GM12891 (cell line): ENCODE measurements at regions not wholly inside any gene's neighbourhood (a gene's known extent, or its start where the extent isn't known, plus 50 kb on each side); places are given as distances from the start of the nearest gene placed in this dataset.

Source experiments
- DNase-seq: peaks from one replicate; pipeline ENCODE4 v3.0.0; 2011; ENCODE audit warnings: low spot score; ENCODE audit not compliant: insufficient read length
- FAIRE-seq: peaks from 2 replicates; lab custom pipeline; 2011; peaks lifted over from hg19 to GRCh38; lab: Jason Lieb, UNC
- PAX5 ChIP-seq: IDR thresholded peaks from 2 replicates; pipeline ENCODE4 v1.6.1; 2011; ENCODE audit warnings: low read length, moderate library complexity, mild to moderate bottlenecking; ENCODE audit not compliant: insufficient read depth, severe bottlenecking
- POLR2A ChIP-seq: IDR thresholded peaks from 2 replicates; pipeline ENCODE4 v1.6.1; 2011; ENCODE audit warnings: low read depth, low read length, control low read depth
- POLR2AphosphoS5 ChIP-seq: IDR thresholded peaks from 2 replicates; pipeline ENCODE4 v1.6.1; 2011; ENCODE audit warnings: low read depth, low read length, control low read depth
- POU2F2 ChIP-seq: IDR thresholded peaks from 2 replicates; pipeline ENCODE4 v1.6.1; 2011; ENCODE audit warnings: low read depth, mild to moderate bottlenecking, control low read depth, low read length, moderate library complexity
- SPI1 ChIP-seq: IDR thresholded peaks from 2 replicates; pipeline ENCODE4 v1.6.1; 2011; ENCODE audit warnings: low read depth, low read length, control low read depth
- TAF1 ChIP-seq: IDR thresholded peaks from 2 replicates; pipeline ENCODE4 v1.6.1; 2011; ENCODE audit warnings: low read depth, low read length, control low read depth

- FAIRE-seq (no peak), DNase-seq (no peak)
- no peak for TF ChIP-seq TAF1
- TF ChIP-seq POLR2AphosphoS5: no peak
- TF ChIP-seq SPI1: no peak
- TF ChIP-seq POLR2A: no peak
- TF ChIP-seq POU2F2: no peak
- no peak for TF ChIP-seq PAX5
These were observed 819.9 kb upstream of the GRAMD2B start for GRCh38 chr5:125603321-125603720.

DNA sequence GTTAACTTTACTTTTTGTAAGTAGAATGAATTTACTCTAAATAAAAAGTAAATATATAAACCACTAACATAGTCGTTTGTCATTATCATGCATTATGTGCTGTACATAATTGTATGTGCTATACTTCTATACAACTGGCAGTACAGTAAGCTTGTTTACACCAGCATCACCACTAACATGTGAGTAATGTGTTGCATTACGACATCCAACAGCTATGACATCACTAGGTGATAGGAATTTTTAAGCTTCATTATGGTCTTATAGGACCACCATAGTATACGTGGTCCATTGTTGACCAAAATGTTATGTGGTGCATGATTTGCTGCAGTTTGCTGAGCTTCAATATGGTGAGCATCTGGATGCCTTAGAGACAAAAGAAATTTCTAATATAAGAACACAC, 819.1 kb upstream of the GRAMD2B start:
- no peak for DNase-seq
- FAIRE-seq: no peak
- TF ChIP-seq SPI1 (no peak), POU2F2 (no peak), POLR2A (no peak), PAX5 (no peak), TAF1 (no peak), POLR2AphosphoS5 (no peak)

DNA sequence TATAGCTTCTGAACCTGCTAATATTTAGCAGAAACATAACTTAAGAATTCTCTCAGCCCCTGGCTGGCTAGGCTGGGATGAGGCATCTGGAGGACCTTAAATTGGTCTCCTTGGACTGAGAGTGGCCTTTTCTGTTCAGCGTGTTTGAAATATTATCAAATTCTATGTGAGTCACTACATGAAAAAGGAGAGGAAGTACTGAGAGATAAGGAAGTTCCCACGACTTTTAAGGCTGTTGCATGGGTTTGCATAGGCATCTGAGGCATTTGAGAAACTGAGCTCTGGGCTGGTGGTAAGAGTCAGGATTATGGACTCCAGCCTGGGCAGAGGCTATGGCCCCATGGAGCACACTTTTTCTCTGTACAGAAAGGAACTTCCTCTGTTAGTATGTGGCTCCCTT, 816.2 kb upstream of the GRAMD2B start:
- no peak for FAIRE-seq

DNA sequence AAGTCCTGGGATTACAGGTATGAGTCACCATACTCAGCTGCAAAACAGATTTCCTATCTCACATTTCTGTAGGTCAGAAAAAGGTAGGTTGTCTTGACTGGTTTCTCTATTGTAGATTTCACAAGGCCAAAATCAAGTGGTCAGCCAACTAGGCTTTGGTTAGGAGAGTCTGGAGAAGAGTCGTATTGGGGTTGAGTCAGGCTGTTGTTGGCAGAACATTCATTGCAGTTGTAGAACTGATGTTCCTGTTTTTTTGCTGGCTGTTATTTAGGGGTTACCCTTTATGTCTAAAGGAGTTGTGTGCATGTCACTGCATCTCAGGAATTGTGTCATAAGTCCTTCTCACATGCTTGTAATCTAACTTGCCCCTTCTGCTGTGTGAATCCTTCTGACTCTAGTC, 814.2 kb upstream of the GRAMD2B start:
- no peak for FAIRE-seq
- TF ChIP-seq PAX5: no peak
- TF ChIP-seq POU2F2: no peak
- TF ChIP-seq POLR2AphosphoS5: no peak
- no peak for TF ChIP-seq TAF1
- no peak for TF ChIP-seq POLR2A
- no peak for TF ChIP-seq SPI1
- no peak for DNase-seq

More for the DNA sequence above, 816.2 kb upstream of the GRAMD2B start:
- no peak for DNase-seq
- TF ChIP-seq TAF1: no peak
- TF ChIP-seq PAX5: no peak
- TF ChIP-seq POLR2A: no peak
- no peak for TF ChIP-seq POLR2AphosphoS5
- no peak for TF ChIP-seq POU2F2
- no peak for TF ChIP-seq SPI1

- TF ChIP-seq SPI1 (no peak), POU2F2 (no peak), TAF1 (no peak), POLR2AphosphoS5 (no peak), POLR2A (no peak), PAX5 (no peak)
- DNase-seq (no peak), FAIRE-seq (no peak)
These were observed 812.3 kb upstream of the GRAMD2B start for GRCh38 chr5:125610892-125611291.

DNA sequence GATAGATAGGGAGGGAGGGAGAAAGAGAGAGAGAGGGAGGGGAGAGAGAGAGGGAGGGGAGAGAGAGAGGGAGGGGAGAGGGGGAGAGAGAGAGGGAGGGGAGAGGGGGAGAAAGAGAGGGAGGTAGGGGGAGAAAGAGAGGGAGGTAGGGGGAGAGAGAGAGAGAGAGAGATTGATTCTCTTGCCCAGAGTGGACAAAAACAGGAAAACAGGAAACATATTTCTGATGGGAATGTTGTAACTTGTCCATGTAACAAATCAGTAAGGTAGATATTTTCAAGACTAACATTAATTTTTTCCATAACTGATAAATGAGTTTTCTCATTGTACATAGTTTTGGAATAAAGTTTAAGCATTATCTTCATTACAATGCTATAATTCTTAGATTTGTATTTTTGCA, 811.7 kb upstream of the GRAMD2B start:
- FAIRE-seq (no peak), DNase-seq (no peak)
- no peak for TF ChIP-seq POLR2A
- TF ChIP-seq SPI1: no peak
- no peak for TF ChIP-seq POU2F2
- no peak for TF ChIP-seq POLR2AphosphoS5
- TF ChIP-seq PAX5: no peak
- no peak for TF ChIP-seq TAF1

- DNase-seq: no peak
- TF ChIP-seq POU2F2 (no peak), POLR2AphosphoS5 (no peak), TAF1 (no peak), SPI1 (no peak), PAX5 (no peak), POLR2A (no peak)
- no peak for FAIRE-seq
These were observed 811.0 kb upstream of the GRAMD2B start for GRCh38 chr5:125612181-125612721.

- FAIRE-seq (no peak), DNase-seq (no peak)
- no peak for TF ChIP-seq POLR2A
- TF ChIP-seq POU2F2: no peak
- TF ChIP-seq TAF1: no peak
- TF ChIP-seq PAX5: no peak
- TF ChIP-seq SPI1: no peak
- TF ChIP-seq POLR2AphosphoS5: no peak
These were observed 810.4 kb upstream of the GRAMD2B start for GRCh38 chr5:125612776-125613175.

- no peak for FAIRE-seq
- no peak for DNase-seq
- TF ChIP-seq PAX5: no peak
- TF ChIP-seq POU2F2: no peak
These were observed 793.0 kb upstream of the GRAMD2B start for GRCh38 chr5:125630237-125630636.

DNA sequence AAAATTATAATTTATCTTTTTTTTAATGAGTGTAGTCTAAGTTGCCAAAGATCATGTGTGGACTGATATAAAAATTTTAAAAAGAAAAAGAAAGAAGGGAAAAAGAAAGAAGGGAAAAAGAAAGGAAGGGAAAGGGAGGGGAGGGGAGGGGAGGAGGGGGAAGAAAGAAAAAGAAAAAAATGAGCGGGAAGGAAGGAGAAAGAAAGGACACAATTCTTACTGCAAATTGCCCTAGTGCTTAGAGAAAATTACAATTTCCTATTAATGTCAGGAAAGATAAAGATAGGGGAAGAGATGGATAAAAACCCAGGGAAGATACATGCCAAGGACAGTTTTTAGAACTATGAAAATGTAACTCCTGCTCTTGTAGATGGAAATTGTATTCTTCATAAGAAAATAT, 789.7 kb upstream of the GRAMD2B start:
- no peak for DNase-seq
- FAIRE-seq: no peak
- TF ChIP-seq POLR2AphosphoS5: no peak
- no peak for TF ChIP-seq POU2F2
- no peak for TF ChIP-seq PAX5
- TF ChIP-seq POLR2A: no peak
- TF ChIP-seq SPI1: no peak
- no peak for TF ChIP-seq TAF1

DNA sequence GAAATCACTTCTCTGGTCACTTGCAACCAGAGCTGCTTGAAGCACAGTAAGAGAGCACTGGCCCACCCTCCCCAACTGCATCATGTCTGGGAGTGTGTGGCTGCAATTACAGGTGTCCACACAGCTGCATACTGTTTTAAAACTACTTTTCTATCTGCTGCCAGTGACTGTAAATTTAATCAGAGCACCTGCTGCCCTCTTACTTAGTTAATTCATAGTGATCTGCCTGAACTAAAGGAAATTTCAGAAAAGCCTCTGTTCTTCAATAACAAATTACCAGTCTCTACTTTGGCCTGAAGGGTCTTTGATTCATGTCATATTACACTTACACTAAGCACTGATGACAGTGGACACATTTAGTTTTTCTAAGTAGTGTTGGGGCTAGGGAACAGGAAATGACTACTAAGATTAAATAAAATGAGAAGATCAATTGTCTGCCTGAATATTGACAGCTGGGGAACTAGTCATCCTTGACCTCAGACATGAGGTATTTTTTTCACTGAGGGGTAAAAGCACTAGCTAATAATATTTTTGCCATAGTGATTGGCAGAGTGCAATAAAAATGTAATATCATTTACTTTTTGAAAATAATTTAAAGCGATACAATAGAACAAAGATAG, 788.9 kb upstream of the GRAMD2B start:
- FAIRE-seq: no peak
- no peak for DNase-seq
- TF ChIP-seq POU2F2 (no peak), PAX5 (no peak), SPI1 (no peak), POLR2AphosphoS5 (no peak), TAF1 (no peak), POLR2A (no peak)
